Heart left ventricle (tissue), 16 donors: ENCODE measurements at regions not wholly inside any gene's neighbourhood (a gene's known extent, or its start where the extent isn't known, plus 50 kb on each side); places are given as distances from the start of the nearest gene placed in this dataset.
"Not testable (repeated sequence)": the region's sequence is repeated elsewhere in the genome, so short reads cannot be mapped to it uniquely, and the experiment has no call there.

Source experiments
- ATAC-seq, 4 donors: fragments of 200-7000 bp; cut with Tn5 transposase; one replicate each; pipeline ENCODE4 v1.9.1; 2020 to 2022; ENCODE audit warnings: moderate library complexity in 4 of 4, mild to moderate bottlenecking in 3 of 4, moderate number of reproducible peaks in 1 of 4
- DNase-seq, 5 donors: peaks; one replicate each; pipeline ENCODE4 v3.0.0-alpha.2; 2020
- H3K27ac ChIP-seq, 12 donors: fragments of 200-600 bp; sonication (generic) in 4 of 12; one replicate each; pipeline versions ENCODE4 v1.5.0 to v1.8.0; 2016 to 2022; ENCODE audit warnings: mild to moderate bottlenecking in 2 of 12
- H3K27me3 ChIP-seq, 9 donors: fragments of 200-600 bp; sonication (generic) in 2 of 9; one replicate each; pipeline versions ENCODE4 v1.5.1 to v1.8.0; 2016 to 2022; ENCODE audit warnings: mild to moderate bottlenecking in 3 of 9
- H3K36me3 ChIP-seq, 9 donors: fragments of 200-600 bp; sonication (generic) in 2 of 9; one replicate each; pipeline versions ENCODE4 v1.5.0 to v1.8.0; 2018 to 2022; ENCODE audit warnings: mild to moderate bottlenecking in 2 of 9
- H3K4me1 ChIP-seq, 12 donors: fragments of 200-600 bp; sonication (generic) in 4 of 12; one replicate each; pipeline versions ENCODE4 v1.5.0 to v1.8.0; 2016 to 2022; ENCODE audit warnings: mild to moderate bottlenecking in 3 of 12
- H3K4me3 ChIP-seq, 12 donors: fragments of 200-600 bp; sonication (generic) in 4 of 12; one replicate each; pipeline versions ENCODE4 v1.5.0 to v1.8.0; 2017 to 2022; ENCODE audit warnings: mild to moderate bottlenecking in 9 of 12, moderate library complexity in 4 of 12
- H3K9me3 ChIP-seq, 12 donors: fragments of 200-600 bp; sonication (generic) in 4 of 12; one replicate each; pipeline versions ENCODE4 v1.5.0 to v1.8.0; 2016 to 2022; ENCODE audit warnings: mild to moderate bottlenecking in 1 of 12
- CTCF ChIP-seq, 12 donors: fragments of 200-600 bp; sonication (generic) in 4 of 12; IDR thresholded peaks; one replicate each; pipeline versions ENCODE4 v1.5.0 to v1.8.0; 2018 to 2022; ENCODE audit warnings: antibody characterized with exemption in 12 of 12, mild to moderate bottlenecking in 5 of 12
- POLR2A ChIP-seq, 2 donors: fragments of 450-650 bp; IDR thresholded peaks; one replicate each; pipeline ENCODE4 v1.6.1; 2017; ENCODE audit warnings: antibody characterized with exemption in 2 of 2, mild to moderate bottlenecking in 2 of 2, moderate library complexity in 2 of 2
- WGBS, 4 donors: extraction: QIAGEN DNeasy Blood & Tissue Kit in 2 of 4; methylation state at CpG; one replicate each; pipeline versions ENCODE4 v1.1.5 to v1.1.7; 2013 to 2018; 5-methylcytosine and 5-hydroxymethylcytosine counted together
- intact Hi-C, 10 donors: fragments of 100-400 bp; cut with DNase I; formaldehyde crosslinking; loops; one replicate each; pipeline versions ENCODE4 v1.11.1 to v1.14.2; 2022
- donor health status: ischemic (EF 13 %, LVEDD 7.1; RV severe dilation, severe dysfunction).
- donor health status: healthy with polysubstance abuse.
- donor health status: DM: no; HTN: yes; CAD: no.
- donor health status: DM: no; HTN: no; CAD: no.
- donor health status: ischemic (EF 25% LVEDD 6.9; RV normal size, moderate dysfunction).
- donor health status: ischemic (EF 25% LVEDD 5.7; RV mildly dilated, moderate dysfunction).
- donor health status: healthy.
- donor health status: DM: yes; HTN: yes; CAD: no.
- donor health status: ischemic (EF 35%, LVEDD 5.7; RV mildly dilated, moderate dysfunction).
- donor health status: nonischemic (EF 11% LVEDD 7.7; RV severe dilation, severe dysfunction).
- donor health status: DM: yes; HTN: yes; CAD: no.
- donor health status: PGD.
- donor health status: ischemic (EF 29% LVEDD 5.4; RV normal size, mild dysfunction).
- donor health status: nonischemic (EF 23%, LVEDD 6.1; RV moderate dilation, normal function).

GRCh38 chr4:66558651-66559050 lies 888.4 kb upstream of the EPHA5 start:
- Histone ChIP-seq H3K4me1 (peaks cover 0 to 3% (median 0%) of the 10 kb centered on the region in 12 donors), H3K4me3 (no peak overlapping the region), H3K27ac (no peak overlapping the region), H3K27me3 (no peaks in the 10 kb centered on the region), H3K36me3 (no peaks in the 10 kb centered on the region), H3K9me3 (no peaks in the 10 kb centered on the region)
- no peak for DNase-seq
- TF ChIP-seq CTCF (IDR thresholded peaks at IDR 0.05) (no peak), POLR2A (IDR thresholded peaks at IDR 0.05) (no peak)
- intact Hi-C loops, result no loop called here
- no peak for ATAC-seq

- Histone ChIP-seq H3K27me3 (no peaks in the 10 kb centered on the region), H3K9me3 (peaks cover 0 to 12% (median under 1%) of the 10 kb centered on the region in 12 donors), H3K36me3 (no peaks in the 10 kb centered on the region), H3K4me1 (no peaks in the 10 kb centered on the region), H3K4me3 (no peak overlapping the region), H3K27ac (no peak overlapping the region)
- DNase-seq, result no peak
- no peak for TF ChIP-seq CTCF (IDR thresholded peaks at IDR 0.05)
- no peak for TF ChIP-seq POLR2A (IDR thresholded peaks at IDR 0.05)
- intact Hi-C loops, result no loop called here
- 79 to 94% (median 87%) methylated on average over 10 of the region's 10 CpGs for WGBS, 4 donors
- no peak for ATAC-seq
Observed at GRCh38 chr4:66556651-66557278, 886.5 kb upstream of the EPHA5 start.

- Histone ChIP-seq H3K4me1 (no peaks in the 10 kb centered on the region), H3K27ac (no peak overlapping the region), H3K9me3 (peaks cover 0 to 19% (median 4%) of the 10 kb centered on the region in 12 donors), H3K4me3 (no peak overlapping the region), H3K27me3 (no peaks in the 10 kb centered on the region), H3K36me3 (no peaks in the 10 kb centered on the region)
- DNase-seq (no peak), ATAC-seq (no peak)
- intact Hi-C loops, result no loop called here
- WGBS, 4 donors, result 36 to 56% (median 43%) methylated on average over 2 of the region's 2 CpGs
- TF ChIP-seq POLR2A (IDR thresholded peaks at IDR 0.05), result no peak
- no peak for TF ChIP-seq CTCF (IDR thresholded peaks at IDR 0.05)
Observed at GRCh38 chr4:66555301-66555700, 885.0 kb upstream of the EPHA5 start.

- H3K27ac ChIP-seq, result no peak overlapping the region
- DNase-seq, result no peak
- TF ChIP-seq CTCF (IDR thresholded peaks at IDR 0.05) (no peak), POLR2A (IDR thresholded peaks at IDR 0.05) (no peak)
- H3K4me3 ChIP-seq, result no peak overlapping the region
- H3K4me1 ChIP-seq, result no peaks in the 10 kb centered on the region
- H3K27me3 ChIP-seq, result no peaks in the 10 kb centered on the region
- no peaks in the 10 kb centered on the region for H3K36me3 ChIP-seq
- no peak for ATAC-seq
- intact Hi-C loops, result no loop called here
- H3K9me3 ChIP-seq, result peaks cover 0 to 19% (median 4%) of the 10 kb centered on the region in 12 donors
- 56 to 60% (median 58%) methylated on average over 2 of the region's 2 CpGs for WGBS, 4 donors
Observed at GRCh38 chr4:66554826-66555225, 884.5 kb upstream of the EPHA5 start.

- WGBS, 4 donors, result 89 to 94% (median 93%) methylated on average over 11 of the region's 11 CpGs
- ATAC-seq, H3K4me1 ChIP-seq, H3K27me3 ChIP-seq, H3K9me3 ChIP-seq, H3K36me3 ChIP-seq, DNase-seq, H3K4me3 ChIP-seq, intact Hi-C loops, H3K27ac ChIP-seq: not testable (repeated sequence)
Observed at GRCh38 chr4:66545301-66545700, 875.0 kb upstream of the EPHA5 start.
